ENCODE measurements at regions not wholly inside any gene's neighbourhood (a gene's known extent, or its start where the extent isn't known, plus 50 kb on each side); places are given as distances from the start of the nearest gene placed in this dataset.
A peak's percentile ranks its signal among the peaks of the same experiment; 100 is the strongest.

- peak; percentile 10 for DNase-seq
These were observed 289.8 kb upstream of the SPRED2 start for GRCh38 chr2:65722028-65722778.

- DNase-seq, result no peak
These were observed 284.3 kb upstream of the SPRED2 start for GRCh38 chr2:65716698-65717097.

- DNase-seq, result no peak
These were observed 282.9 kb upstream of the SPRED2 start for GRCh38 chr2:65715323-65715722.

DNA sequence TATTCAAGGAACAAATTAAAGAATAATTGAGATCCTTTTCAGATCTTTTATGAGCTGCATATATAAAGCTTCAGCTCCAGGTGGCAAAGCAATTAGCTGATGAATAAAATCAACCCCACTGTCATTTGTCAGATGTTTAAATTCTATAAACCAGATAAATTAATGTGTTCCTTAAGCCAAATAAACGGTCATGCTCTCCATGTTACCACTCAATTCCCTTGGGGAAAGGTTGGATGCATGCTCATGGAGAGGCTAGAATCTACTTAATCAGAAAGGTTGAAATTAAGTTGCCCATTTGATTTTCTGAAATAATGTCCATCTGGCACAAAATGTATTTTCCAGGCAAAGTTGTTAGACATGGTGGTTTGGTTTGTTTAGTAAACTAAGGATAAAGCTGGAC lies 282.5 kb upstream of the SPRED2 start:
- DNase-seq, result no peak

GRCh38 chr2:65711863-65712262 lies 279.5 kb upstream of the SPRED2 start:
- DNase-seq, result no peak

DNA sequence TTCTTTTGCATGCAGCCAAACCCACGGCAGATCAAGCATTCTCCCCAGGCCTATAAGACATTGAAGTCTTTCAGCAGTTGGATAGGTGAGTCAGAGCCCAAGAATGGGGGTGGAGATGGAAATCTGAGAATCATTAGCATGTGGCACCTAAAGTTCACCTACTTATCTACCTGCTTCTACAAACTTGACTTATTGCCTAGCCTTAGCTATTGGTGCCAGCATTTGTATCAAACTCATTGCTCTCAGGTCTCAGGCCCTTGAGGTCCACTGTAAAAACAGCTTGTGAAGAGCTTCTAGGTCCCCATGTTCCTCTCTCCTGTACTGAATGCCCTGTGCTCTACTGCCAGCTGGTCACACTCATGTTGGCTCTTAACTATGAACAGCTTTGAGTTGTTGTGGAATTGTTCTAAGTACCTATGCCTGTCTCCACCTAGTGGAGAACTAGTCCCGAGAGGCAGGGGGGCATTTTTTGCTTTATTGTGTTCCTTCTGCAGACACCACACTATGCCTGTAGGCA lies 278.4 kb upstream of the SPRED2 start:
- DNase-seq, result peak; percentile 4

DNA sequence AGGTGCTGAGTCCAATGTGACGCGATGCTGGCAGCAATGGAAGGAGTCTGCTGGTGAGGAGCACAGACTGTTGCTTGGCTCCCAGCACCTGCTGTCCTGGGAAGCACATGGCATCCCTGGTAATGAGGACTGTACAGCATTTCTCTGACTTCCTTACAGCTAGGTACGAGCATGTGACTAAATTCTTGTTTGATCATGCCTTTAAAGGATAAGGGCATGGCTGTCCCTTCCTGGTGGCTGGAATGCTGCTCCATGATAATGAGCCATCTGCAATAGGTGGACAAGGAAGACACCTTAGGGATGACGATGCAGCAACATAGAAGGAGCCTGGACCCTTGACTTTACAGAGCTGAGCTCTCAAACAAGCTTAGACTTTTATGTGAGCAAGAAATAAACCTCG lies 278.0 kb upstream of the SPRED2 start:
- no peak for DNase-seq

- DNase-seq, result no peak
These were observed 275.7 kb upstream of the SPRED2 start for GRCh38 chr2:65708086-65708485.

- no peak for DNase-seq
These were observed 274.0 kb upstream of the SPRED2 start for GRCh38 chr2:65706411-65706810.

DNA sequence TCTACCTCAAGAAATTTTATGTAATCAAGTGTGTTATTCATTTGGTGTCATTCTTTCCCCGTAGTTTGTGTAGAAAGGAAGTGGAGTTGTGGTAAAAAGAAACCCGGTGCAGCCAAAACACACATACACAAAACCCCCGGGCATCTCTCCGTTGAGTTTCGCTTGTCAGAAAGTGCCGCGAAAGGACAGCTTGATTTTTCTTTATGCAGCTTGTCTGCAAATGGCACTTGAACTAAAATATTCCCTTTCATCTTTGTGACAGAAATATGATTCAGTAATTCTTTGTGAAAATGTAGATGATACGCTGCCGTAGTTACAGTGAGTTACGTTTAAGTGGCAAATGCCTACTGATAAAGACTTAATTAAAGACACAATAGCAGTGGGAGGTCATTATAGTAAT lies 268.8 kb upstream of the SPRED2 start:
- DNase-seq, result no peak

DNA sequence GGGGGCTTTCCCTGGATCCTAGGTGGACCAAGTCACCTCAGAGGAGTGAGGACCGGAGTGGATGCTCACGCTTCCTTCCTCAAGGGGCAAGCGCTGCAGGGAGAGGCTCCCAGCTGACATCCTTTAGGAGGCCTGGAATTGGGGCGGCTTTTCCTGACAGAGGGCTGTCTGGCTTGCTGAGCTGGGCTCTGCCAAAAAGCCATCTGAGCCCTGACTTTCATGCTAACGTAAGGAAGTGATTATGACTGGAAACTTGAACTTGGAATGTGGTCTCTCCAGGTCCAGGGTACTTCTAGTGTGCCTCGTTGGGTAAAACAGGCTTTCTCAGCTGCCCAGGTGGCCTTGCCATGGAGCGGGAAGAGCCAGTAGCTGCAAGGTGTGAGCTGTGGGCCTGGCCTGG lies 268.3 kb upstream of the SPRED2 start:
- no peak for DNase-seq

- DNase-seq, result no peak
These were observed 267.7 kb upstream of the SPRED2 start for GRCh38 chr2:65700004-65700651.

DNA sequence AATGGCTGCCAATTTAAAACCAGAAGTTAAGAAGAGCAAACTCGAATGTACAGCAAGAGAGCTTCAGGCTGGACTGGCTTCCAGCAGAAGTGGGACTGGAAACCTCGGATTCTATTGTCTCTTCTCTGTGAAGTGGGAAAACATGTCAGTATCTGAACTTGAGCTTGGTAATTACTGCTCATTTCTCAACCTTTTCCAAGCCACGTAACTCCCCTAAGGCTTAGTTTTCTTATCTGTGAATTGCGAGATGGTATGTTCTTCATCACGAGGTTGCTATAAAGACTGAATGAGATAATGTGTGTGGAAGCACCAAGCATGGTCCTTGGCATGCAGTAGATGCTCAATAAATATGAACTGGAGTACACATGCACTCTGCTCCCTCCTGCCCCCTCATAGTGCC lies 259.4 kb upstream of the SPRED2 start:
- peak; percentile 2 for DNase-seq

GRCh38 chr2:65688141-65688886 lies 255.9 kb upstream of the SPRED2 start:
- no peak for DNase-seq

DNA sequence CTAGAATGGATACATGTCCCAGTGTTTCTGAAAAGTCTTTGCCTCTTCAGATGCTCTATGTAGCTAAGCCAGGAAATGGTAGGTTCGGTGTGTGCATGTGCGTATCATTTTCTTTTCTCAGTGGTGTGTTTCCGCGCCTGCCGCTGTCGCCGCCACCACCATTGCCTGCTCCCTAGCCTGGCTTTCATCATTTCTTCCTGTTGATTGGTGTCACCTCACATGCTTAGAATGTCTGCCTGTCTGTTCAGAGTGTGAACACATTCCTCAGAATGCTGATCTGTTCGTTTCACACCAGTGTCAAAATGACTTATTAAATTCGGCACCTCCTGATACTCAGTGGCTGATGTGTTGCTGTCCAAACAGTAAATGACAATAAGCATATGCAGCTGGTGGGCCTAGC lies 255.2 kb upstream of the SPRED2 start:
- DNase-seq, result no peak

- DNase-seq, result no peak
These were observed 254.6 kb upstream of the SPRED2 start for GRCh38 chr2:65686928-65687521.

DNA sequence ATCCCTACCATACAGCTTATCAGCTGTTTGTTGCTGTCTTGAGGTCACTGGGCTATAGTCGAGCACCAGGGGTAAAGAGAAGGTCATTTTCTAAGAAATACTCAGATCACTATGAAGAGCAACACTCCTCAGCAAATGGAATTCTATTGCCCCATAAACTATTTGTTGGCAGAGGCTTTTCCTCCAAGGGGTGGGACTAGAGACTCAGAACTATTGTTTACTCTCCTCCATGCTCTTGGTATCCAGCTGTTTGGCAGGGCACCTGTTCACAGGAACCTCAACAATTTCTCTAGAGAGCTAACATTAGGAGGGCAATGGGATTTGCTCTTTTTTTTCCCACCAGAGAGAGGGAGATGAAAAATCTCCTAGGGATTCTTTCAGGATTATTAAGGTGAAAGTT lies 249.1 kb upstream of the SPRED2 start:
- DNase-seq, result no peak

GRCh38 chr2:65678779-65679391 lies 246.5 kb upstream of the SPRED2 start:
- DNase-seq, result peak; percentile 29

GRCh38 chr2:65675350-65675749 lies 243.0 kb upstream of the SPRED2 start:
- no peak for DNase-seq

DNA sequence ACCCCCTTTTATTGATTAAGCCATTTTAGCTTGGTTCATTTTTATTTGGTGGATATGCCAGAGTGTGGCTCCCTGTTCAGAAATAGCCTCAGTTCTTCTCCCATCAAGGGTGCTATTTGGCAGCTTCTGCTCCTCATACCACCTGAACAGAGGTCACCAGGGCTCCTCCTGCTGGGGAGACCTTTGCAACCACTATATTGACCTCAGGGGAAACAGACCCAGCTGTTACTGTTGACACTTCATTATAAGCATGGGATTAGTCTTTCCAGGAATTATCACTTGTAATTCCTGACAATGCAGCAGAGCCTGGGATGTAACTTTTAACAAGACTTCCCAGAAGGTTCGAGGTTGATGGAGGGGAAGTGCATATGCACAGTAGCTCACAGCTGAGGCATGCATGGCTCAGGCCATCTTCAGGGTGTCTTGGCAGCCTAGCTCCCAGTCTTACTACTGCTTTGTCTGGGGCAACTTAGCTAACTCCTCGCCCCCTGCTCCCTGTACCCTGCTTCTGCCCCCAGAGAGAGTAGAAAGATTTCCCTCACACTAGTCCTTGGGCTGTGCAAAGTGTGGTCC lies 239.4 kb upstream of the SPRED2 start:
- no peak for DNase-seq

DNA sequence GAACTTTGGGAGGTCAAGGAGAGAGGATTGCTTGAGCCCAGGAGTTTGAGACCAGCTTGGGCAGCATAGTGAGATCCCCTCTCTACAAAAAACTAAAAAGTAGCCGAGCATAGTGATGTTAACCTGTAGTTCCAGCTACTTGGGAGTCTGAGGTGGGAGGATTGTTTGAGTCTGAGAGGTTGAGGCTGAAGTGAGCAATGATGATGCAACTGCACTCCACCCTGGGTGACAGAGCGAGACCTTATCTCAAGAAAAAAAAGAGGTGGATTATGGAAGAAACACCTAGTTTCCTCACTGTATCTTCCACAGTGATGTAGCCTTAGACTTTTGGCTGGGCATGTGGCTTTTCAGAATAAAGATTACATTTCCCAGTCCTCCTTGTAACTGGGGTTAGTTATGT lies 237.2 kb upstream of the SPRED2 start:
- DNase-seq, result no peak

- DNase-seq, result no peak
These were observed 236.3 kb upstream of the SPRED2 start for GRCh38 chr2:65668744-65669143.
